ENCODE measurements at regions not wholly inside any gene's neighbourhood (a gene's known extent, or its start where the extent isn't known, plus 50 kb on each side); places are given as distances from the start of the nearest gene placed in this dataset.
A peak's percentile ranks its signal among the peaks of the same experiment; 100 is the strongest.

DNA sequence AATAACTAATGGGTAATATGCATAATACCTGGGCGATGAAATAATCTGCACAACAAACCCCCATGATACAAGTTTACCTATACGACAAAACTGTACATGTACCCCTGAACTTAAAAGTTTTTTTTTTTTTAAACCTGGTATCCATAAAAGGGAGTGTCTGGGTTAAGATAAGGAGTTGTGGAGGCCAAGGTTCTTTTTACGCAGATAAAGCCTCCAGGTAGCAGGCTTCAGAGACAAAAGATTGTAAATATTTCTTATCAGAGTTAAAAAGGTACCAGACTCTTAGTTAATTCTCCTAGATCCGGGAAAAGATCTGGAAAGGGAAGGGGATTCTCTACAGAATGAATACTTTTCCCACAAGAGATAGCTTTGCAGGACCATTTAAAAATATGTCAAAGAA lies 259.4 kb upstream of the SSTR1 start:
- Mint-ChIP-seq H3K4me1 (no peaks in the 10 kb centered on the region), H3K36me3 (ENCODE audit: low read depth) (no peaks in the 10 kb centered on the region), H3K27me3 (no peaks in the 10 kb centered on the region), H3K27ac (no peak overlapping the region), H3K4me3 (no peak overlapping the region), H3K9me3 (peaks cover 17% of the 10 kb centered on the region)
- intact Hi-C loops (cut with micrococcal nuclease), result no loop called here
- no peak for DNase-seq

GRCh38 chr14:37968664-37969240 lies 239.0 kb upstream of the SSTR1 start:
- Mint-ChIP-seq H3K4me1 (no peaks in the 10 kb centered on the region), H3K27ac (no peak overlapping the region), H3K4me3 (no peak overlapping the region), H3K27me3 (no peaks in the 10 kb centered on the region), H3K36me3 (ENCODE audit: low read depth) (no peaks in the 10 kb centered on the region), H3K9me3 (no peaks in the 10 kb centered on the region)
- DNase-seq, result no peak
- intact Hi-C loops (cut with micrococcal nuclease), result no loop called here

DNA sequence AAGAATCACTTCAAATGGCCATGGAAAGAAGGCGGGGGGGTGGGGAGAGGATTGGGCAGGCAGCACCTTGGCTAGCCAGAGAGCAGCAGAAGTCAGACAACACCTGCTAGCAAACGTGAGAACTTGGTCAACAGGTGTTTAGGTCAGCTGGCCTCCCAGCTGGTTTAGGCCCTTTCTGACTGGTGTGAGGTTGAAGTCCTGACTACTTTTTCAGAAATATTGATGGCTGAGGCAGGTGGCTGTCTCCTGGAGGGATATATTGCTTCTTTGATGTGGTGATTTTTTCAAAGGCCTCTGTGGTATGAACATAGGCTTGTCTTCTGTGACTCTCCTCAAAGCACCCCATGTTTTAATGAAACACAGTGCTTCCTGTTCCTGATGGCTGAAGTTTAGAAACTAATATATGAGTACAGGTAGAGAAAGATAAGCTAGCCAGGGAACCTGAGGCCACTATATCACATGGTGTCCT lies 238.2 kb upstream of the SSTR1 start:
- no peak overlapping the region for H3K27ac Mint-ChIP-seq

DNA sequence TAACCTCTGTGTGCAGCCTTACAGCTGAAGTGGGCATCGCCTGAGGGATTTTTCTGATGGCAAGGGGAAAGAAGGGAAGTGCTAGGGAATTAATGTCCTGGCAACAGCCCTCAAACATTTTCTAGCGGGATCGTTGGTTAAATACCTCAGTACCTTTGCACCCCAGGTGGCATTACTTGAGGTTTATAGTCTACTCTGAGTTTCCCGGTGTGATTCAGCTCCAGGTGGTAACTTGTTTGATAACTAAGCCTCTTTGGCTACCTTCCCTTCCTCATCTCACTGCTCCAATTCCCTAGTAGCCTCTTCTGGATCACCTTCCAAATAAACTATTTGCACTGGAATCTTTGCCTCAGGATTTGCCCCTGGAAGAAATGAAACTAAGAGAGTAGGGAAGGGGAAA lies 237.0 kb upstream of the SSTR1 start:
- Mint-ChIP-seq H3K27me3 (no peaks in the 10 kb centered on the region), H3K27ac (no peak overlapping the region), H3K9me3 (no peaks in the 10 kb centered on the region), H3K4me1 (no peaks in the 10 kb centered on the region), H3K36me3 (ENCODE audit: low read depth) (no peaks in the 10 kb centered on the region), H3K4me3 (no peak overlapping the region)
- no peak for DNase-seq
- intact Hi-C loops (cut with micrococcal nuclease), result no loop called here

More for the DNA sequence above, 238.2 kb upstream of the SSTR1 start:
- intact Hi-C loops (cut with micrococcal nuclease), result no loop called here
- no peaks in the 10 kb centered on the region for H3K4me1 Mint-ChIP-seq
- H3K9me3 Mint-ChIP-seq, result no peaks in the 10 kb centered on the region
- DNase-seq, result no peak
- no peaks in the 10 kb centered on the region for H3K36me3 Mint-ChIP-seq (ENCODE audit: low read depth)
- H3K4me3 Mint-ChIP-seq, result no peak overlapping the region
- H3K27me3 Mint-ChIP-seq, result no peaks in the 10 kb centered on the region

DNA sequence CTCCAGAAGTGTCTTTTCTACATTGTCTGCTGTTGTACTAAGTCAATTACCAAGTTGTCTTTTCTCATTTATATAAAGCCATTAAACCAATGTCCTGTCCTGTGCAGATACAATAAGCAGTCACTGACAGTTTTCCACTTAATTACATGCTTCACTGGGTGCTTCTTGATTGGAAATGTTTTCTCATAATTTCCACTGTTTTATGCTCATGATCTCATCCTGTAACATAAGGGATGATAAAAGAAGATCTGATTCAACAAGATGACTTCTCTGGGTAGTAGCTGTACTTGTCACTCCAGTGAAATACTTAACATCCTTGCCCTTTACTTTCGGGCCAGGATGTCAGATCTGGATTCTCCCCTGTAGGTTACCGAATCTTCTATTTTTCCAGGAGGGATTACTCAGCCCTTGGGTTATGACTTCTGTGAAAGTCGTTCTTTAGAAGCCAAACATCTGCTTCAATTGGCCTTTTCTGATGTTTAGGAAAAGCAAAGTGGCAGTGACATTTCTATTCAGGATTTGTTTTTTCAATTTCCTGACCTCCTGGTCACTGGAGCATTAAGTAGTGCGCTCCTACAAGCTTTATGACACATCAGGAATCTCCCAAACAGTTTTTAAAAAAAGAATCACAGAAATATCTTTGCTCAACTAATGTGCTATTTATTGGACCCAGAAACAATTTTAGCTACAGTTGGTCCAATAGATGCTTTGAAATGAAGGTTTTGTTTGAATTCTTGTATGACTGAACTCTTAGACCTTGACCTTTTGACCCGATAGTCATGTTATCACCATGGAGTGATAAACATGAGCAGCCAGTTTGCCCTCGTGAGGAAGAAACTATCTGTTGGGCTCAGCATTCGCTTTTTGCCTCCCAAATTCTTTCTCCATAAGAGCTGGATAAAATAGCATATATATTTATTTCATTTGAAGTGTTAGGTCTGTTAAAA lies 234.5 kb upstream of the SSTR1 start:
- no peaks in the 10 kb centered on the region for H3K9me3 Mint-ChIP-seq
- H3K27me3 Mint-ChIP-seq, result no peaks in the 10 kb centered on the region
- no peak overlapping the region for H3K4me3 Mint-ChIP-seq
- intact Hi-C loops (cut with micrococcal nuclease), result no loop called here
- no peaks in the 10 kb centered on the region for H3K4me1 Mint-ChIP-seq
- DNase-seq, result no peak
- no peak overlapping the region for H3K27ac Mint-ChIP-seq
- H3K36me3 Mint-ChIP-seq (ENCODE audit: low read depth), result no peaks in the 10 kb centered on the region

DNA sequence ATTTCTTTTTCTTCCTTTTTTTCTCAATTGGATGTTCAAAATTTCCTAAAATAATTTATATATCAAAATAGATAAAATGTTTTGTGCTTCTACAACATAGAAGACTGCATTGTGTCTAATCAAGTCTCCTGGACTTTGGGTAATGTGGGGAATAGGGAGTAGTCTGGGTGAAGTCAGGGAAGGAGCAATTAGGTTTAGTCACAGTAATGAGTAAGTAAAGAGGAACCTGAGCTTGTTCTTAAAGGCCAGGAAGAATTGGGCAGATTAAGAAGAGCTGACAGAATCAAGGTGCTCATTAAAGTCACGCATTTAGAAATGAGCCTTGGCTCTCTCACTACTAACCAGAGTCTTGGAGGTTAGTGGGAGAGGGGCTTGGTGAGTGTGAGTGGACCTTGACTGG lies 233.3 kb upstream of the SSTR1 start:
- H3K4me1 Mint-ChIP-seq, result no peaks in the 10 kb centered on the region
- no peaks in the 10 kb centered on the region for H3K27me3 Mint-ChIP-seq
- H3K27ac Mint-ChIP-seq, result no peak overlapping the region
- intact Hi-C loops (cut with micrococcal nuclease), result no loop called here
- H3K36me3 Mint-ChIP-seq (ENCODE audit: low read depth), result no peaks in the 10 kb centered on the region
- no peak overlapping the region for H3K4me3 Mint-ChIP-seq
- H3K9me3 Mint-ChIP-seq, result no peaks in the 10 kb centered on the region
- DNase-seq, result no peak

DNA sequence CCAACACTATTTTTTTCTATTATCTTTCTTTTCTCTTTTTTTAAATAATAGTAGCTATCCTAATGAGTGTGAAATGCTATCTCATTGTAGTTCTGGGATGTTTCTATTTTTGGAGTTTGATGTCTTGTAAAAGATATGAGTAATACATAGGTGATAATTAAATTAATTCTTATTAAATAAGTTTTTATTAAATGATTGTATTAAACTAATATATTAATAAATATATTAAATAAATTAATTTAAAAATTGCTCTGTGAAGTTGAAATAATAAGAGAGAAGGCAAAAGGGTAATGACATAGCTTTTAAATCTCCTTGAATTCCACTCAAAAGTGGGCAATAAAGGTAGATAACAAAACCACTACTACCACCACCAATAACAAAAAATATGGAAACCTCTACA lies 230.2 kb upstream of the SSTR1 start:
- no peak overlapping the region for H3K27ac Mint-ChIP-seq
- peaks cover 4% of the 10 kb centered on the region for H3K9me3 Mint-ChIP-seq
- no peak for DNase-seq
- H3K36me3 Mint-ChIP-seq (ENCODE audit: low read depth), result no peaks in the 10 kb centered on the region
- H3K4me1 Mint-ChIP-seq, result no peaks in the 10 kb centered on the region
- no peak overlapping the region for H3K4me3 Mint-ChIP-seq
- intact Hi-C loops (cut with micrococcal nuclease), result no loop called here
- no peaks in the 10 kb centered on the region for H3K27me3 Mint-ChIP-seq

DNA sequence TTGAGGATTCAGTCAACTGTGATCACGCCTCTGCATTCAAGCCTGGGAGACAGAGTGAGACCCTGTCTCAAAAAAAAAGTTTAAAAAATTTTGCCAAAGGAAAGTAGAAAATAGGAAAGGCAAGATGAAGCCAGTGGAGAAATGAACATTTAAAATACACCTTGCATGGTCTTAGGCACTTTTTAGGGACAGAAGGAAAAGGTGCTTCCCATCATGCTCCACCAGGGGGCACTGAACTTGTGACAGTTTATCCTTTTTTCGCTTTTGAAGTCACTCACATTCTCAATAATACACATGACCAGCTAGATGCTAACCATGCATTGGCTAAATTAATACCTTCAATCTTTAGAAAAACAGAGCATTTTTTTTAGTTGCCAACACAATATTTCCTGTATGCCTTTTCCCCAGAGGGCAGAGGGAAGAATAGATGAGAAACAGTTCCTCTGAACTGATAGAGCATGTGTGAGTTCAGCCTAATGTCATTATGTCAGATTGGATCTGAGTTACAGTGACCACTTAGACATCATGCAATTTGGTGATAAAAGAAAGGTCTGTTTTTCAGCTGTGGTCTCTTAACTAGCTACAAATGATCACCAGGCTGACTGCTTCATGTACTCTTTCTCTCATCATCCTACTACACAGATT lies 221.8 kb upstream of the SSTR1 start:
- intact Hi-C loops (cut with micrococcal nuclease), result loop anchor here (5.0 kb wide), 1 partner anchor 211 kb away; no protein-coding TSS in a partner anchor
- DNase-seq, result peak; percentile 80
- H3K9me3 Mint-ChIP-seq, result peaks cover 4% of the 10 kb centered on the region
- no peaks in the 10 kb centered on the region for H3K36me3 Mint-ChIP-seq (ENCODE audit: low read depth)
- H3K27me3 Mint-ChIP-seq, result no peaks in the 10 kb centered on the region
- no peak overlapping the region for H3K4me3 Mint-ChIP-seq
- H3K27ac Mint-ChIP-seq, result no peak overlapping the region
- no peaks in the 10 kb centered on the region for H3K4me1 Mint-ChIP-seq

- Mint-ChIP-seq H3K27me3 (peaks cover 2% of the 10 kb centered on the region), H3K27ac (no peak overlapping the region), H3K4me3 (no peak overlapping the region), H3K36me3 (ENCODE audit: low read depth) (no peaks in the 10 kb centered on the region), H3K4me1 (no peaks in the 10 kb centered on the region), H3K9me3 (no peaks in the 10 kb centered on the region)
- DNase-seq, result no peak
- intact Hi-C loops (cut with micrococcal nuclease), result loop anchor here (5.0 kb wide), 1 partner anchor 209 kb away; no protein-coding TSS in a partner anchor
Measured at GRCh38 chr14:37988472-37988871, 219.2 kb upstream of the SSTR1 start.

DNA sequence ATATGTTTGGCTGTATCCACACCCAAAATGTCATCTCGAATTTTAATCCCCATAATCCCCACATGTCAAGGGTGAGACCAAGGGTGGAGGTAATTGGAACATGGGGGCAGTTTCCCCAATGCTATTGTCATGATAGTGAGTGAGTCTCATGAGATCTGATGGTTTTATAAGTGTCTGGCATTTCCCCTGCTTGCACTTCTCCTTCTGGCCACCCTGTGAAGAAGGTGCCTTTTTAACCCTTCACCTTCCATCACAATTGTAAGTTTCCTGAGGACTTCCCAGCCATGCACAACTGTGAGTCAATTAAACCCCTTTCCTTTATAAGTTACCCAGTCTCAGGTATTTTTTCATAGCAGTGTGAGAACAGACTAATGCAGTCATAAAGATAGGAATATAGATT lies 216.7 kb upstream of the SSTR1 start:
- DNase-seq, result no peak
- H3K4me3 Mint-ChIP-seq, result no peak overlapping the region
- intact Hi-C loops (cut with micrococcal nuclease), result no loop called here
- no peak overlapping the region for H3K27ac Mint-ChIP-seq
- H3K9me3 Mint-ChIP-seq, result no peaks in the 10 kb centered on the region
- no peaks in the 10 kb centered on the region for H3K4me1 Mint-ChIP-seq
- peaks cover 2% of the 10 kb centered on the region for H3K27me3 Mint-ChIP-seq
- no peaks in the 10 kb centered on the region for H3K36me3 Mint-ChIP-seq (ENCODE audit: low read depth)

DNA sequence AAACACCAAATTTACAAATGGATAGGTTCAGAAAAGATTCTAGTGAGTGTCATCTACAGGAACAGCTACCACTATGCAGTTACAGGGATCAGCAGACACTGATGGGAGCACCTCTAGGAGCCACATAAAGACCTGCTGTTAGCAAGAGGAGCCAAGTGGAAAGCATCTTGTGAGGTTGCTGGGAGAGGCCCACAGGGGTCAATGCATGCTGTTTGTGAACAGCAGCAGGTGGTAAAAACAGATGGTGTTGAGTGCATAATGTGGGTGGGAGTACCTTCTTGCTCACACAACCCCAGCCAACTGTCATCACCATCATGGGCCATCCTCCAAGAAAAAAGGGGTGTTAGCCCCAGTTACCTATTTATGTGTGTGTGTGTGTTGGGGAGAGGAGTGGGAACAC lies 215.2 kb upstream of the SSTR1 start:
- no peak overlapping the region for H3K4me3 Mint-ChIP-seq
- no peak overlapping the region for H3K27ac Mint-ChIP-seq
- H3K9me3 Mint-ChIP-seq, result no peaks in the 10 kb centered on the region
- H3K4me1 Mint-ChIP-seq, result no peaks in the 10 kb centered on the region
- no peak for DNase-seq
- H3K36me3 Mint-ChIP-seq (ENCODE audit: low read depth), result no peaks in the 10 kb centered on the region
- H3K27me3 Mint-ChIP-seq, result peaks cover 2% of the 10 kb centered on the region
- intact Hi-C loops (cut with micrococcal nuclease), result no loop called here

- Mint-ChIP-seq H3K4me3 (no peak overlapping the region), H3K36me3 (ENCODE audit: low read depth) (no peaks in the 10 kb centered on the region), H3K27ac (no peak overlapping the region), H3K9me3 (no peaks in the 10 kb centered on the region), H3K27me3 (peaks cover 2% of the 10 kb centered on the region), H3K4me1 (no peaks in the 10 kb centered on the region)
- DNase-seq, result no peak
- intact Hi-C loops (cut with micrococcal nuclease), result no loop called here
Measured at GRCh38 chr14:37994846-37995372, 212.8 kb upstream of the SSTR1 start.

DNA sequence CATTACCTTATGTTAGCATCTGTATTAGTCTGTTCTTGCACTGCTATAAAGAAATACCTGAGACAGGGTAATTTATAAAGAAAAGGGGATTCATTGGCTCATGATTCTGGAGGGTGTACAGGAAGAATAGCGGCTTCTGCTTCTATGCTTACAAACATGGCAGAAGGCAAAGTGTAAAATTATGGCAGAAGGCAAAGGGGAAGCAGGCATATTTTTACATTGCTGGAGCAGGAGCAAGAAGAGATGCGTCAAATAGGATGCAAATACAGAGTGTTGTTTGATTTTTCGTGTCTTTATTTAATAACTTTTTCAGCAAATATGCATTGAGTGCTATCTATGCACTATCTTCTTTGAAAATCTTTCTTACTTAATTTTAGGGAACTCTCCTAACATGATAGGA lies 210.7 kb upstream of the SSTR1 start:
- H3K27me3 Mint-ChIP-seq, result peaks cover 2% of the 10 kb centered on the region
- H3K36me3 Mint-ChIP-seq (ENCODE audit: low read depth), result no peaks in the 10 kb centered on the region
- no peaks in the 10 kb centered on the region for H3K4me1 Mint-ChIP-seq
- no peaks in the 10 kb centered on the region for H3K9me3 Mint-ChIP-seq
- H3K27ac Mint-ChIP-seq, result no peak overlapping the region
- intact Hi-C loops (cut with micrococcal nuclease), result no loop called here
- no peak for DNase-seq
- H3K4me3 Mint-ChIP-seq, result no peak overlapping the region

- no peaks in the 10 kb centered on the region for H3K4me1 Mint-ChIP-seq
- no peaks in the 10 kb centered on the region for H3K27me3 Mint-ChIP-seq
- H3K9me3 Mint-ChIP-seq, result no peaks in the 10 kb centered on the region
- H3K4me3 Mint-ChIP-seq, result no peak overlapping the region
- no peak overlapping the region for H3K27ac Mint-ChIP-seq
- intact Hi-C loops (cut with micrococcal nuclease), result no loop called here
- no peak for DNase-seq
- no peaks in the 10 kb centered on the region for H3K36me3 Mint-ChIP-seq (ENCODE audit: low read depth)
Measured at GRCh38 chr14:38000340-38000739, 207.4 kb upstream of the SSTR1 start.

All from activated CD4-positive, alpha-beta T cell treated with anti-CD3 and anti-CD28 coated beads, Interleukin-2, amount 10 ng/mL, durations not matched to agents 24 days and 14 days (primary cell).